ENCODE measurements at regions not wholly inside any gene's neighbourhood (a gene's known extent, or its start where the extent isn't known, plus 50 kb on each side); places are given as distances from the start of the nearest gene placed in this dataset.

DNA sequence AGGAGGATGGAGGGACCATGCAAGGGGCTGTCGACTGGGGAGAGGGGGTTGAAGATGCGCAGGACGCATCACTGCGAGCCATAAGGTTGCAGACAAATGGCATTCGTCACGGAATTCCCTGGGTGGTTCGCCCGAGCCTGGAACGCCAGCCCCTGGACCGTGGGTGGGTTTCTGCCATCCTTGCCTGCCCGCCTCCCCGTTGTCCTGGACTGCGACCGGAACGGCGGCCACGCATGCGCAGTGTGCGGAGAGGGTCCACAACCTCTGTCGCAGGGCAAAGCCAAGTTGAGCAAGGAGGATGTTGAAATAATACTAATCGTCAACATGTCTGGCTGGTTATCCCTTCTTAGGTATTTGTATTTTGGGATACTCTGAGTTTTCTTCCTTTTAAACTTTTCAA lies 932.2 kb downstream of the NLGN4Y start:
- Histone ChIP-seq H3K4me2 (ENCODE audit: low read length) (no peak overlapping the region), H3K4me1 (ENCODE audit: insufficient read depth, low read length, severe bottlenecking) (peaks cover 12% of the 10 kb centered on the region), H3K9me3 (ENCODE audit: low read length) (no peaks in the 10 kb centered on the region), H3K4me3 (ENCODE audit: low read depth, low read length, poor library complexity, severe bottlenecking) (no peak overlapping the region), H3K27me3 (ENCODE audit: insufficient read depth, low read length) (no peaks in the 10 kb centered on the region), H3K27ac (ENCODE audit: low read depth, low read length, poor library complexity, severe bottlenecking) (no peak overlapping the region), H3F3A (ENCODE audit: insufficient read depth, low read length) (no peaks in the 10 kb centered on the region), H3K36me3 (ENCODE audit: insufficient read depth, low read length) (no peaks in the 10 kb centered on the region), H4K20me1 (ENCODE audit: insufficient read depth, low read length) (no peaks in the 10 kb centered on the region), H2AFZ (ENCODE audit: low read length) (no peak overlapping the region), H3K9me2 (ENCODE audit: low read depth, low read length) (no peaks in the 10 kb centered on the region), H3K79me2 (ENCODE audit: insufficient read depth, low read length) (no peaks in the 10 kb centered on the region), H3K9ac (ENCODE audit: low read length) (no peak overlapping the region)
- TF ChIP-seq EZH2 (IDR thresholded peaks at IDR 0.05; ENCODE audit: borderline replicate concordance, low read length) (no peak), CTCF (IDR thresholded peaks at IDR 0.05; ENCODE audit: low read length) (no peak)

GRCh38 chrY:15457682-15458081 lies 933.4 kb downstream of the NLGN4Y start:
- Histone ChIP-seq H3K36me3 (ENCODE audit: insufficient read depth, low read length) (no peaks in the 10 kb centered on the region), H4K20me1 (ENCODE audit: insufficient read depth, low read length) (no peaks in the 10 kb centered on the region), H3F3A (ENCODE audit: insufficient read depth, low read length) (no peaks in the 10 kb centered on the region), H3K4me2 (ENCODE audit: low read length) (no peak overlapping the region), H3K27me3 (ENCODE audit: insufficient read depth, low read length) (no peaks in the 10 kb centered on the region), H3K9me2 (ENCODE audit: low read depth, low read length) (no peaks in the 10 kb centered on the region), H3K79me2 (ENCODE audit: insufficient read depth, low read length) (no peaks in the 10 kb centered on the region), H3K4me1 (ENCODE audit: insufficient read depth, low read length, severe bottlenecking) (peaks cover 9% of the 10 kb centered on the region), H3K9me3 (ENCODE audit: low read length) (no peaks in the 10 kb centered on the region), H3K4me3 (ENCODE audit: low read depth, low read length, poor library complexity, severe bottlenecking) (no peak overlapping the region), H3K9ac (ENCODE audit: low read length) (no peak overlapping the region), H3K27ac (ENCODE audit: low read depth, low read length, poor library complexity, severe bottlenecking) (no peak overlapping the region), H2AFZ (ENCODE audit: low read length) (no peak overlapping the region)
- TF ChIP-seq EZH2 (IDR thresholded peaks at IDR 0.05; ENCODE audit: borderline replicate concordance, low read length) = no peak
- TF ChIP-seq CTCF (IDR thresholded peaks at IDR 0.05; ENCODE audit: low read length) = no peak

- H3F3A ChIP-seq (ENCODE audit: insufficient read depth, low read length) = no peaks in the 10 kb centered on the region
- H2AFZ ChIP-seq (ENCODE audit: low read length) = no peak overlapping the region
- H3K79me2 ChIP-seq (ENCODE audit: insufficient read depth, low read length) = no peaks in the 10 kb centered on the region
- H4K20me1 ChIP-seq (ENCODE audit: insufficient read depth, low read length) = no peaks in the 10 kb centered on the region
- no peak overlapping the region for H3K27ac ChIP-seq (ENCODE audit: low read depth, low read length, poor library complexity, severe bottlenecking)
- H3K9me3 ChIP-seq (ENCODE audit: low read length) = no peaks in the 10 kb centered on the region
- no peak for TF ChIP-seq CTCF (IDR thresholded peaks at IDR 0.05; ENCODE audit: low read length)
- TF ChIP-seq EZH2 (IDR thresholded peaks at IDR 0.05; ENCODE audit: borderline replicate concordance, low read length) = no peak
- peaks cover 2% of the 10 kb centered on the region for H3K4me1 ChIP-seq (ENCODE audit: insufficient read depth, low read length, severe bottlenecking)
- H3K9ac ChIP-seq (ENCODE audit: low read length) = no peak overlapping the region
- H3K27me3 ChIP-seq (ENCODE audit: insufficient read depth, low read length) = no peaks in the 10 kb centered on the region
- no peaks in the 10 kb centered on the region for H3K36me3 ChIP-seq (ENCODE audit: insufficient read depth, low read length)
- H3K9me2 ChIP-seq (ENCODE audit: low read depth, low read length) = no peaks in the 10 kb centered on the region
- H3K4me2 ChIP-seq (ENCODE audit: low read length) = no peak overlapping the region
- no peak overlapping the region for H3K4me3 ChIP-seq (ENCODE audit: low read depth, low read length, poor library complexity, severe bottlenecking)
Observed at GRCh38 chrY:15458426-15458825, 934.1 kb downstream of the NLGN4Y start.

All from OCI-LY1 (cell line).